HEK293T (cell line): ENCODE measurements at regions not wholly inside any gene's neighbourhood (a gene's known extent, or its start where the extent isn't known, plus 50 kb on each side); places are given as distances from the start of the nearest gene placed in this dataset.

Experiments used
- FOXA1 ChIP-seq: fragments of 450-650 bp; IDR thresholded peaks from 2 replicates; pipeline ENCODE4 v1.6.1; 2016; ENCODE audit warnings: mild to moderate bottlenecking
- FOXM1 ChIP-seq: fragments of 450-650 bp; IDR thresholded peaks from 2 replicates; pipeline ENCODE4 v1.6.1; 2017; ENCODE audit warnings: mild to moderate bottlenecking, borderline replicate concordance

DNA sequence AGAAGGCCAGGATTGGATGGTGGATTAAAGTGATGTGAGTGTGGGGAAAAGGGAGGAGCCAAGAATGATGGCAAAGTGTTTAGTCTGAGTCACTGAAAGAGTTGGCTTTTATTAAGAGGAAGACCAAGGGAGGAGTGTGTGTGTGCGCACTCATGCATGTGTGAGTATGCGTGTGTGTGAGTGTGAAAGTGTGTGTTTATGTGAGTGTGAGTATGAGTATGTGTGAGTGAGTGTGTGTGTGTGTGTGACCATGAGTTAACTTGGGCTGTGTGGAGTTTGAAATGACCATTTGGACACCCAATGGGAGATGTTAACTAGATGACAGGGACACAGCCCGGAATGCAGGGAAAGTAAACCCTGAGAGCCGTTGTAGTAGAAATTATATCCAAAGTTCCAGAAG lies 57.6 kb upstream of the EYA2 start:
- TF ChIP-seq FOXA1 (no peak), FOXM1 (no peak)
